ENCODE measurements at regions not wholly inside any gene's neighbourhood (a gene's known extent, or its start where the extent isn't known, plus 50 kb on each side); places are given as distances from the start of the nearest gene placed in this dataset.

DNA sequence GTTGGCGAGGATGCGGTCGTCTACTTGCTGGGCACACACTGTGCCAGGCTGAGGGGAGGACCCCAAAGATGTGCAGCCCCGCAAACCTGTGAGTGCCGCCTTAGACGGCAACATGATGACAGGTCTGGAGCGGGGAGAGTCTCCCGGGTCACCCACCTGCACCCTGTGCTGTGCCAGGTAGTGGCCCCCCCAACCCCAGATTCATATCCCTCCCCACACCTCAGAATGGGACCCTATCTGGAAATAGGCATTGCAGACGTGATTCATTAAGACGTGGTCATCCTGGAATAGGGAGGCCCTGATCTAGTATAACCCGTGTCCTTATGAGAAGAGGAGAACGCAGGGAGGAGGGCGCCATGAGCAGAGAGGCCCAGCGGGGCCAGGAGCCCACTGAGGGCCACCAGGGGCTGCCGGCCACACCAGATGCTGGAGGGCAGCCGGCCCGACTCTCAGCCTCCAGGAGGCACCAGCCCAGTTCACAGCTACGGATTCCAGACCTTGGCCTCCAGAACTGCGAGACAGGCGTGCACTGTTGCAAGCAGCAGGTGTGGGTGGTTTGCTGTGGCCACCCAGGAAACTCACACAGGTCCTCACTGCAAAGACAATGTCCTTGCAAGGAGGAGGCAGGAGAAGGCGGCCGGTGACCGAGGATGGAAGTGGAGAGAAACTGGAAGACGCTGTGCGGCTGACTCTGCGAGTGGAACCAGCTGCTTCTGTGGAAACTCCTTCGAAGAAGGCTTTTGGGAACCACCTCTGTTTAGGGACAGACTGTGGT, 131.9 kb upstream of the LPCAT1 start:
- Histone ChIP-seq H2AFZ (no peak overlapping the region), H3K27ac (no peak overlapping the region), H3K9me3 (ENCODE audit: insufficient read depth, low read depth) (no peaks in the 10 kb centered on the region), H3K36me3 (ENCODE audit: low read depth) (no peaks in the 10 kb centered on the region), H3K27me3 (ENCODE audit: insufficient read depth, low read depth) (peaks cover 90% of the 10 kb centered on the region), H3K4me1 (replicated peaks; ENCODE audit: insufficient read depth) (no peaks in the 10 kb centered on the region), H3K4me2 (no peak overlapping the region), H3K9me2 (ENCODE audit: insufficient read depth) (no peaks in the 10 kb centered on the region), H4K20me1 (ENCODE audit: insufficient read depth) (no peaks in the 10 kb centered on the region), H3K79me2 (ENCODE audit: low read depth) (no peaks in the 10 kb centered on the region), H3K4me3 (no peak overlapping the region), H3F3A (ENCODE audit: insufficient read depth, low read depth) (no peaks in the 10 kb centered on the region)
- no TSS peak for BruUV-seq (replicated peaks)
- intact Hi-C loops (cut with micrococcal nuclease; ENCODE audit: unreplicated experiment): no loop called here
- ChIA-PET POLR2A (ENCODE audit: unreplicated experiment) (no interaction called here), CTCF (no interaction called here)
- DNase-seq: no peak
- TF ChIP-seq, protein P1, sequence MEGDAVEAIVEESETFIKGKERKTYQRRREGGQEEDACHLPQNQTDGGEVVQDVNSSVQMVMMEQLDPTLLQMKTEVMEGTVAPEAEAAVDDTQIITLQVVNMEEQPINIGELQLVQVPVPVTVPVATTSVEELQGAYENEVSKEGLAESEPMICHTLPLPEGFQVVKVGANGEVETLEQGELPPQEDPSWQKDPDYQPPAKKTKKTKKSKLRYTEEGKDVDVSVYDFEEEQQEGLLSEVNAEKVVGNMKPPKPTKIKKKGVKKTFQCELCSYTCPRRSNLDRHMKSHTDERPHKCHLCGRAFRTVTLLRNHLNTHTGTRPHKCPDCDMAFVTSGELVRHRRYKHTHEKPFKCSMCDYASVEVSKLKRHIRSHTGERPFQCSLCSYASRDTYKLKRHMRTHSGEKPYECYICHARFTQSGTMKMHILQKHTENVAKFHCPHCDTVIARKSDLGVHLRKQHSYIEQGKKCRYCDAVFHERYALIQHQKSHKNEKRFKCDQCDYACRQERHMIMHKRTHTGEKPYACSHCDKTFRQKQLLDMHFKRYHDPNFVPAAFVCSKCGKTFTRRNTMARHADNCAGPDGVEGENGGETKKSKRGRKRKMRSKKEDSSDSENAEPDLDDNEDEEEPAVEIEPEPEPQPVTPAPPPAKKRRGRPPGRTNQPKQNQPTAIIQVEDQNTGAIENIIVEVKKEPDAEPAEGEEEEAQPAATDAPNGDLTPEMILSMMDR (conservative IDR thresholded peaks at IDR 0.05): no peak
- TF ChIP-seq EZH2 (IDR thresholded peaks at IDR 0.05; ENCODE audit: low read depth): no peak

DNA sequence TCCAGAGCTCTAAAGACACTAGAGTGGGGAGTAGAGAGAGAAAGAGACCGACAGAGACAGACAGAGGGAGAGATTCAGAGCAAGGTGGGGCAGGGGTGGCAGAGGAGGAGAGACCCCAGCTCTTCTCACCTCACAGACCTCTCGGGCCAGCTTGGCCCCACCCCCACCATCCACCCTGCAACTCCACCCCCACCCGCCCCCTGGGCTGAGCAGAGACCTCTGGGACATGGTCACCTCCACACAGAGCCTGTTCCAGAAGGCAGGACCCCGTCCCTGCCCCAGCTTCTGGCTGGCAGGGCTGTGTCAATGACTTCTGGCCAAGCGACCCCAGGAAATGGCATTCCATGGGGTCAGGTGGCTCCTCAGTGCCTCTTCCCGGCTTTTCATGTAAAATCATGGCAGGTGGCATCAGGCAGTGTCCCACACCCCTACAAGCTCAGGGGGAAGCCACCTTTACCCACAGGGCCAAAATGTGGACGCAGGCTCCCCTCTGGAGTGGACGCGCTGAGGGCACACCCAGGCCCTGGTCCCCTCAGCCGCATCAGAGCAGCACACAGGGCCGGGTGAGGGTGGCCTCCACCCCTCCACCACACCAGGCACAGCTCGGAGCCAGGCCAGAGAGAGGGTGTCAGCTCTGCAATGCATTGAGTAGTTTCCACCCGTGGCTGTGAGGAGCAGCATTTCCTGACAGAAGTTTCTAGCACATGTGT, 131.2 kb upstream of the LPCAT1 start:
- CTCF ChIA-PET: no interaction called here

More for the DNA sequence above, 131.2 kb upstream of the LPCAT1 start:
- Histone ChIP-seq H3F3A (ENCODE audit: insufficient read depth, low read depth) (no peaks in the 10 kb centered on the region), H3K9me2 (ENCODE audit: insufficient read depth) (no peaks in the 10 kb centered on the region), H3K4me1 (replicated peaks; ENCODE audit: insufficient read depth) (no peaks in the 10 kb centered on the region), H4K20me1 (ENCODE audit: insufficient read depth) (no peaks in the 10 kb centered on the region), H3K36me3 (ENCODE audit: low read depth) (no peaks in the 10 kb centered on the region), H3K9me3 (ENCODE audit: insufficient read depth, low read depth) (no peaks in the 10 kb centered on the region), H3K27ac (no peak overlapping the region), H3K4me2 (no peak overlapping the region), H2AFZ (no peak overlapping the region), H3K4me3 (no peak overlapping the region), H3K79me2 (ENCODE audit: low read depth) (no peaks in the 10 kb centered on the region), H3K27me3 (ENCODE audit: insufficient read depth, low read depth) (peaks cover 90% of the 10 kb centered on the region)
- TF ChIP-seq, protein P1 (conservative IDR thresholded peaks at IDR 0.05): no peak
- no peak for TF ChIP-seq EZH2 (IDR thresholded peaks at IDR 0.05; ENCODE audit: low read depth)
- intact Hi-C loops (cut with micrococcal nuclease; ENCODE audit: unreplicated experiment): no loop called here
- POLR2A ChIA-PET (ENCODE audit: unreplicated experiment): no interaction called here
- no peak for DNase-seq
- no TSS peak for BruUV-seq (replicated peaks)

All from PC-9 (cell line).